HG02759 (cell line): ENCODE measurements at regions not wholly inside any gene's neighbourhood (a gene's known extent, or its start where the extent isn't known, plus 50 kb on each side); places are given as distances from the start of the nearest gene placed in this dataset.
"Not testable (repeated sequence)": the region's sequence is repeated elsewhere in the genome, so short reads cannot be mapped to it uniquely, and the experiment has no call there.

Source experiments
- ATAC-seq: cut with Tn5 transposase; IDR thresholded peaks from one replicate; pipeline ENCODE4 v1.9.1; 2021; ENCODE audit warnings: mild to moderate bottlenecking, moderate library complexity; ENCODE audit not compliant: unreplicated experiment

DNA sequence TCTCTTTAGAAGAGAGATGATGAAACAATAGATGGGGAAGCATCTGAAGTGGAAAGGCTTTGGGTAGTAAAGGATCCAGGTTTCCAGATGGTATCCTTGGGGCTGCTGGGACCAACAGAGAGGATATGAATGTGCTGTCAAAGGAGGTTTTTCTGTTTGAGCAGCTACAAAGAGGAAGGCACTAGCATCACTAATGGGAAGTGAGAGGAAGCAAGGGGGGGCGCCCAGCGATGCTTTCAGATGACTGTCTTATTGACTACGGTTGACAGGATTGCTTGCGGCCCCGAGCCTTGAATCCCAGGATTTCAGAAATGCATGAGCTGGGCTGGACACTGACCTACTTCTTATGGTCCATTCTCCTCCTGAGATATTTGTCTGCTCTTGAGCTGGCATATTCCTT lies 103.8 kb upstream of the GALNT15 start:
- no peak for ATAC-seq

DNA sequence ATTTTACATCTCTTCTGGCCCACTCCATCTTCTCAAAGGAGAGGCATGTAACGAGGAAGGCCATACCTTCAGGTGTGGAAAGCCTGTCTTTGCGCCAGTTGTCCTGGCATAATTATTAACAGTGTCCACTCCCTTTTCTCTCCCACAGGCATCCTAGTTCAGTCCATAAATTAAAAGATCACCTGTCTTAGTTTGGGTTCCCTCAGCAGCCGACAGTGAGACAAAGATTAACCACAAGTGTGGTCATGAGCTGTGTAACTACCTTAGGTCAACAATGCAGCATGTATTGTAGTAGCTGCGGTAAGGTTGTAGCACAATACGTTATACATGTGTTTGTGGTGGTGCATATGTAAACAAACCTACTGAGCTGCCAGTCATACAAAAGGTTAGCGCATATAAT lies 103.3 kb upstream of the GALNT15 start:
- no peak for ATAC-seq

DNA sequence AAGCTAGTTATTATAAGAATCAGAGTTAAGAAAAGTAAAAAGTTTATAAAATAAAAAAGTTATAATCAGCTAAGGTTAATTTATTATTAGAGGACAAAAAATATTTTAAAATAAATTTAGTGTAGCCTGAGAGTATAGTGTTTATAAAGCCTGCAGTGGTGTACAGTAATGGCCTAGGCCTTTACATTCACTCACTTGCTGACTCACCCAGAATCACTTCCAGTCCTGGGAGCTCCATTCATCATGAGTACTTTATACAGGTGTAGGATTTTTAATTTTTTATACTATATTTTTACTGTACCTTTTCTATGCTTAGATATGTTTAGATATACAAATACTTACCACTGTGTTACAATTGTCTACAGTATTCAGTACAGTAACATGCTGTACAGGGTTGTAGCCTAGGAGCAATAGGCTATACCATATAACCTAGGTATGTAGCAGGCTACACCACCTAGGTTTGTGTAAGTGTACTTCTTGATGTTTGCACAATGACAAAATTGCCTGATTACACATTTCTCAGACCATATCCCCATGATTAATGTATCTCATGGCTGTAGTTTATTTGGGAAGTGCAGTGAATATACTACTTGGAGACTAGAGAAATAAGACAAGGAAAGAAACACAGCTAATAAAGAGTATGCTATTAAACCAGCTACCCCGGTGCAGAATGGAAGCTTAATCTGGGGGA lies 101.9 kb upstream of the GALNT15 start:
- no peak for ATAC-seq

DNA sequence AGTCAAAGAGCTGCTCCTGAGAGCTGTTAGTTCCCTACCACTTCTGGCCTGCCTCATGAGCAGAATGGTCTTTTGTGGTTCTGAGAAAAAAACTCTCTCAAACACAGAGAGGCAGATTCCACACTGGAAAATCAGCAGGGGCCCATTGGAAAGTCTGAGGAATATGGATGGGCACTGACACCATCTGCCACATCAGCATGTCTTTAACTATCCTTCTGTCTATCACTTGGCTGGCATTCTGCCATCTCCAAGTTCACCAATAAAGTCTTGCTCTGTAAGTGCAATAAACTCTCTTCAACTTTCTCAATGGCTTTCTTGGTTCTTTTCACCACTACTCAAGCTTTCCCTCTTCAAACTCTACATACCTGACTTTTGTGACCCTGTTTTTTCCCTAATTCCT lies 101.3 kb upstream of the GALNT15 start:
- ATAC-seq: no peak

DNA sequence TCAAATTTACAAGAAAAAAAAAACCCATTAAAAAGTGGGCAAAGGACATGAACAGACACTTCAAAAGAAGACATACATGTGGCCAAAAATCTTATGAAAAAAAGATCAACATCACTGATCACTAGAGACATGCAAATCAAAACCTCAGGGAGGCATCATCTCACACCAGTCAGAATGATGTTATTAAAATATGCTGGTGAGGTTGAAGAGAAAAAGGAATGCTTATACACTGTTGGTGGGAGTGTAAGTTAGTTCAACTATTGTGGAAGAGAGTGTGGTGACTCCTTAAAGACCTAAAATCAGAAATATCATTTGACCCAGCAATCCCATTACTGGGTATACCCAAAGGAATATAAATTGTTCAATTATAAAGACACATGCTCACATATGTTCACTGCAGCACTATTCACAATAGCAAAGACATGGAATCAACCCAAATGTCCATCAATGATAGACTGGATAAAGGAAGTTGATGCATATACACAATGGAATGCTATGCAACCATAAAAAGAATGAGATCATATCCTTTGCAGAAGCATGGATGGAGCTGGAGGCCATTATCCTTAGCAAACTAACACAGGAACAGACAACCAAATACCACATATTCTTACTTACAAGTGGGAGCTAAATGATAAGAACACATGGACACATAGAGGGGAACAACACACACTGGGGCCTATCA lies 100.3 kb upstream of the GALNT15 start:
- ATAC-seq: not testable (repeated sequence)

DNA sequence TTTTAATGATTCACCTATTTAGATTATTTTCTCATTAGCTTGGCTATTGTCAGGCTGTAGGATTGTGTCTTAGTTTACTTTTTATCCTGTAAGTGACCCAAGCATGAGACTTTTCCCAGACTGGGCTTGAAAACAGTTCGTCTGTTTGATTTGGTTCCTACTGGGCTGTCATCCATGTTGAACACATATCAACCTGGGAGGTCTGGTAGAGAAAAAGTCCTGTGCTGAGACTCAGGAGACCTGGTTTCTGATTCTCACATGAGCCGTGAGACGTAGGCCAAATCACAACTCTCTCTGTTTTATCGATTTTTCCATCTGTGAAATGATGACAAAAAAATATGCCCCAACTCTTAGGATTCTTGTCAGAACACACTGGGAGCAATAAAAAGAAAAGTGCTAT lies 98.8 kb upstream of the GALNT15 start:
- no peak for ATAC-seq

DNA sequence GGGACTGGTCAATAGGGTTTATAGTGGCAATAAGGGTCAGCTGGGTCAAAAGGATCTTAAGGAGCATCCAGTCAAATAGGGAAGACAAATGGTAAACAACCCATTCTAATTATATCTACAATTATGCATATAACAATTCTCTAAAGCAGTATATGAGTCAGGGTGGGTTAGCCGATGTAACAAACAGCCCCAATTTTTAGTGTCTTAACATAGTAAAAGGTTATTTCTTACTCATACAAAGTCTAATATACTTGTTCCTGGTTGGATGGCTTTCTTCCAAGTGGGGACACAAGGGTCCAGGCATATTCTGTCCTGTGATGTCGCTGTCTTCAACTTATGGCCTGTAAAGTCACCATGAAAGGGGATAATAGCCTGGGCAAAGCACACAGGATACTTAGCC lies 97.9 kb upstream of the GALNT15 start:
- ATAC-seq: no peak

DNA sequence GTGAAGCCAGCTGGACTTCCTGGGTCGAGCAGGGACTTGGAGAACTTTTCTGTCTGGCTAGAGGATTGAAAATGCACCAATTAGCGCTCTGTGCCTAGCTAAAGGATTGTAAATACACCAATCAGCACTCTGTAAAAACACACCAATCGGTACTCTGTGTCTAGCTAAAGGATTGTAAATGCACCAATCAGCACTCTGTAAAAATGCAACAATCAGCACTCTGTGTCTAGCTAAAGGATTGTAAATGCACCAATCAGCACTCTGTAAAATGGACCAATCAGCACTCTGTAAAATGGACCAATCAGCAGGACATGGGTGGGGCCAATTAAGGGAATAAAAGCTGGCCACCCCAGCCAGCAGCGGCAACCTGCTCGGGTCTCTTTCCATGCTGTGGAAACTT lies 97.3 kb upstream of the GALNT15 start:
- ATAC-seq: not testable (repeated sequence)

DNA sequence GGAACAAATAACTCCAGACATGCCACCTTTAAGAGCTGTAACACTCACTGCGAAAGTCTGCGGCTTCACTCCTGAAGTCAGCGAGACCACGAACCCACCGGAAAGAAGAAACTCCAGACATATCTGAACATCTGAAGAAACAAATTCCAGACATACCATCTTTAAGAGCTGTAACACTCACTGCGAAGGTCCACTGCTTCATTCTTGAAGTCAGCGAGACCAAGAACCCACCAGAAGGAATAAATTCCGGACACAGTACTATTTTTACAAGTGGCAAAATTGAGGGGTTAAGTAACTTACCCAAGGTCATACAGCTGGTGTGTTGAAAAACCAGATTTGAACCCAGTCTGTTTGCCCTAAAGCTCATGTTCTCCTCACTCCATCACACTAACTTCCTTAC lies 96.8 kb upstream of the GALNT15 start:
- not testable (repeated sequence) for ATAC-seq

DNA sequence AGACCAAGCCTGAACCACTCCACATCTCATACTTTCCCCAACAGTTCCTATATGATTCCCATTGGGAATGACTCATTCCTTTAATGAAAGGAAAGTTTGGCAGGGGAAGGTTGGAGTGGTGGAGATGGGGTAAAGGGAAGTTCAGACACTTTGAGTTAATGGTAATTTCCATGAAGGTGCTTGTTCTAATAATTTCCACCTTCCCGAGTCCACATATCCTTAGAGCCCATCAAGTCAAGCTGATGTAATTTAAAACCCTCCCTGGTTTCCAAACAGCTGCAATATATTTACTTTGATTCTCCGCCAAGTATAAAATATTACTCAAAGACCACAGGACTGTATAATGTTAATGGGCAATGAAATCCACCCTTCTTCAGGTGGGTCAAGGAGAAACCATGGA lies 95.0 kb upstream of the GALNT15 start:
- ATAC-seq: no peak

DNA sequence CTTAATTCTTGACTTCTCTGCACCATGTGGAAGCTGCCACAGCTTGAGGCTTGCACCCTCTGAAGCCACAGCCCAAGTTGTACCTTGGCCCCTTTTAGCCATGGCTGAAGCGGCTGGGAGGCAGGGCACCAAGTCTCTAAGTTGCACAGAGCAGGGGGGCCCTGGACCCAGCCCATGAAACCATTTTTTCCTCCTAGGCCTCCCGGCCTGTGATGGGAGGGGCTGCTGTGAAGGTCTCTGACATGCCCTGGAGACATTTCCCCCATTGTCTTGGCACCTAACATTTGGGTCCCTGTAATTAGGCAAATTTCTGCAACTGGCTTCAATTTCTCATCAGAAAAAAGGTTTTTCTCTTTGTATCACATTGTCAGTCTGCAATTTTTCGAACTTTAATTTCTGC lies 92.8 kb upstream of the GALNT15 start:
- no peak for ATAC-seq

DNA sequence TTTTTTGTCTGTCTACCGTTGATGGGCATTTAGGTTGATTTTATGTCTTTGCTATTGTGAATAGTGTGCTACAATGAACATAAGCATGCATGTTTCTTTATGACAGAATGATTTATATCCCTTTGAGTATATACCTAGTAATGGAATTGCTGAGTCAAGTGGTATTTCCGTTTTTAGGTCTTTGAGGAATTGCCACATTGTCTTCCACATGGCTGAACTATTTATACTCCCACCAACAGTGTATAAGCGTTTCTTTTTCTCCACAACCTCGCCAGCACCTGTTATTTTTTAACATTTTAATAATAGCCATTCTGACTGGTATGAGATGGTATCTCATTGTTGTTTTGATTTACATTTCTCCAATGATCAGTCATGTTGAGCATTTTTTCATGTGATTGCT lies 89.6 kb upstream of the GALNT15 start:
- no peak for ATAC-seq

DNA sequence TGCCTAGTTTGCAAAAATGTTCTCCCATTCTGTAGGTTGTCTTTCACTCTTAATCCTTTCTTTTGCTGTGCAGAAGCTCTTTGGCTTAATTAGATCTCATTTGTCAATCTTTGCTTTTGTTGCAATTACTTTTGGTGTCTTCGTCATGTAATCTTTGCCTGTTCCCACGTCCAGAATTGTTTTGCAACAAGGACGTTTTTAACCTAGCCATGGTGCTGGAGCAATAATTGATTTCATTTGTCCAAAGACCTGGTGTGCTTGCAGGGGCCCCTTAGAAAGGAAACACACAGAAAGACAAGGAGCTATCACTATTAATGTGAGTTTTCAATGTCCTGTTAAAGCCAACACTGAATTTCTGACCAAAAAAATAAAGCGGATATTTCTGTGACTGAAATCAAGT lies 89.1 kb upstream of the GALNT15 start:
- no peak for ATAC-seq

DNA sequence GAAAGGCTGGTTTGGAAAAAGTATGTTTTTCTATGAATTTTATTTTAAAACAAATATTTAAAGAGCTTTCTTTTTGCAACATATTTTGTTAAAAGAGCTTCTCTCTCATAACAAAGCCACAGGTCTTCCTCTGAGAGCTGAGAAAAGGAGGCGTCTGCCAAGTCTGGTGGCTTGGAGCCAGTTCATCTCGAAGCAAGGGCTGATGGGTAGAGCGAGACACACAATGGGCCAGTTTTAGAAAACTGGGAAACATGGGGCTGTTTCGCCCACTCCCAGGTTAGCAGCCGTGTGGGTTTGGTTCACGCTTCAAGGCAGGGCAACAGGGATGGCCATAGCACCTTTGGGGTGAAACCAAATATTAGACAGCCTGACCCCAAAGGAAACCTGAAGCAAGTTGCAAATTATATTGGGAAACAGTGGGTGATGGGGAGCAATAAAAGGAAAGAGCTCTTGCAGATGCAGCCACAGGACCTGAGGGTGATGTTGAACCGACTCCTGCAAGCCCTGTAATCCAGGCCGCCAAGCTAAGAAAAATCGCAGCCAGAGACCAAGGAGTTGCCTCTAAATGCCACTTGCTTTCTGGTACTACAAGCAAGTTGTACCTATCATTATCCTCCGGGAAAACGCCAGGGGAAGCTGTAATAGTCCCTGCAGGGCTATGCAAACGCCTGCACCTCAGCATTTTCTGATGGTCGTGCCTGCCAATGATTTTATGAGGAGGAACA lies 88.4 kb upstream of the GALNT15 start:
- ATAC-seq: no peak

DNA sequence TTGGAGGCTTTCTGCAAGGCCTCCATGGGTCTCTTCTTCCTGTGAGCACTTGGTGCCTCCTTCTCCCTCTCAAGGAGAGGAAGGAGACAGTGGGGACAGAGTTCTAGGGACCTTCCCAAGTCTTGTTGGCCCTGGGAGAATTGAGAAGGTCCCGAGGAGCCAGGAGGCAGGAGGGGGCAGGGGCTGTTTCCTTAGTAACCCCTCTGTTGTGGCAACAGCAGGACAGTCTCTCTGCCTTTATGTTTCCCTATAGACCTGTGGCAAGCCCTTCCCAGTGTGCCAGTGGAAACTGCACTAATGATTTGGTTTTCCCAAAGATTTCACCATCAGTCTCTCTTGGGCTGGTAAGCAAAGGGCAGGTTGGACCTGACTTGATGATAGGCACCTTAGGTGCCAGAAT lies 87.8 kb upstream of the GALNT15 start:
- ATAC-seq: no peak

DNA sequence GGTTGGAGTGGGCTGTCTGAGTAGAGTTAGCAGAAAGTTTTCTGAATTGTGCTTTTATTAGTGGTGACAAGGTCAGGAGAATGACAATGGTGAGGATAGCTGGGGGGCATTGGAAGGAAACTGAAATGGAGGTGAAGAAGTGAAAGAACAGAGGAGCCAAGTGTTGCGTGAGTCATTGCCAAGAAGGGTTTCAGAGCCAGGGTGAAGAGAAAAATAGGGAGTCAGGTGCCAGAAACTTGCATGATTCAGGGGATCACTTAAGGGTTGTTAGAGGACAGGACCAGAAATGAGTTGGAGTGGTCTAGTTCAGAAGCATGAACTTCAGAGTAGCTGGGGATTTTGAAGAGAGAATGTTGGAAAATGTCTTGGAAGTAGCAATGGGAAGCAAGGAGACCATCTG lies 86.0 kb upstream of the GALNT15 start:
- ATAC-seq: no peak

DNA sequence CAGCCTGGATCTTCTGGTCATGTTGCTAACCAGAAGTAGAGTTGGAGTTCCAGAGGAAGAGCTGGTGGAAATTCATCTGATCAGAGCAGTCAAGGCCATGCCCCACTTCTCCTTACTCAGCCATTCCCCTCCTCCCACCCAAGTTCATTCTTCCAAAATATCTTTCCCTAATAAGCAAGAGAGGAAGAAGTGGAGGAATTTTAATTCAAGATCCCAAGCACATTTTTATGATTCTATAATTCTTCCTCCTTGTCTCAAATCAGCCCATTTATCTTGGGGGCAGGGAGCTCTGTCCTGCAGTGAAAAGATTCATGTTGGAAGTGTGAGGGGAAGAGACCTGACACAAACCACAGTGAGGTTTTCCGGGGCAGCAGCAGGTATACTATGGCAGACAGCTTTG lies 85.0 kb upstream of the GALNT15 start:
- ATAC-seq: no peak

DNA sequence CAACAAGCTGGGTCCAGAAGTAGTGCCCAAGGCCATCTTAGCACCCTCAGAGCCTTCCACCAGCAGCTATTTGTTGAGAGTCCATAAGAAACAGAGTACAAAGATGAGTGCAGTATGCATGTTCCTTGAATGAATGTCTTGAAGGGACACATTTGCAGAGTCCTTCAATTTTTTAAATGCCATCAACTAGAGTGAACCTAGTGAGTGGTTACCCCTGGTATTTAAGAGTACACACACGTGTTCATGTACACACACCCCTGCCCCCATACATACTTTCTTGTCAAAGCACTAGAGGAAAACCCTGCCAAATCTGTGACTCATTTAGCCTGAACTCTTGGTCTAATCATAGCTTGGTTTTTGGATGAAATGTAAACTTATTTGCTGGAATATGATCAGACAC lies 84.5 kb upstream of the GALNT15 start:
- no peak for ATAC-seq

DNA sequence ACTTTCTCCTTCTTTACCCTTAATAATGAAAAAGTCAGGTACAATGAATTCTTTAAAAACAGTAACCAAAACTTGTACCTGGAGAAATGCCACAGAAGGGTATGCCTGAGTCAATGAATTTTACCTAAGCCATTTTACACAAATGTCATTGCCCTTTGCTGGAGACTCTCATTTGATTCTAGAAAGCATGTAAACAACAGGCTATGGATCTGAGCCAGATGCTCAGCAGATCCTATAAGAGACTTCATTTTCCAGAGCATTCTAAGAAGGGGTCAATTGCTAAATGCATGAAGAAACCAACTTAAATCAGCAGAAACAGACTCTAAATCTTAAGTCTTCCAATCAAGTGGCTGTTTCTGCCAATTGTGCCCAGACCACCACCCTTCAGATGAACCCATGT lies 83.8 kb upstream of the GALNT15 start:
- ATAC-seq: no peak

DNA sequence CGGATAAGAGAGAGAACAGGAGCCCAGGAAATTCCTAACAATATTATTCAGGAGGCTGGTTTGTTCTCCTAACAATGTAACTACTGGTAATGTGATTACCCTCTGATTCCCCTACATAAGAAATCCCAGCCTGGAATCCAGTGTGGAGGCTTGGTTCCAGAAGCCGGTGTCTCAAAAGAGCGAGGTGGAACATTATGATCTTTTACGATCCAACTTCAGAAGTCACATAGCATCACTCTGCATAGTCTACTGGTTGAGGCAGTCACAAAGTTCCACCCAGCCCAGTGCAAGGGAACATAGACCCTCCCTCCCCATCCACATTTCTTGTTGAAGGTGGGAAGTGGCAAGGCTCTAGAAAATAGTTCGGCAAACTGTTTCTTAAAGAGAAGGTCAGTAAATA lies 81.6 kb upstream of the GALNT15 start:
- ATAC-seq: no peak

DNA sequence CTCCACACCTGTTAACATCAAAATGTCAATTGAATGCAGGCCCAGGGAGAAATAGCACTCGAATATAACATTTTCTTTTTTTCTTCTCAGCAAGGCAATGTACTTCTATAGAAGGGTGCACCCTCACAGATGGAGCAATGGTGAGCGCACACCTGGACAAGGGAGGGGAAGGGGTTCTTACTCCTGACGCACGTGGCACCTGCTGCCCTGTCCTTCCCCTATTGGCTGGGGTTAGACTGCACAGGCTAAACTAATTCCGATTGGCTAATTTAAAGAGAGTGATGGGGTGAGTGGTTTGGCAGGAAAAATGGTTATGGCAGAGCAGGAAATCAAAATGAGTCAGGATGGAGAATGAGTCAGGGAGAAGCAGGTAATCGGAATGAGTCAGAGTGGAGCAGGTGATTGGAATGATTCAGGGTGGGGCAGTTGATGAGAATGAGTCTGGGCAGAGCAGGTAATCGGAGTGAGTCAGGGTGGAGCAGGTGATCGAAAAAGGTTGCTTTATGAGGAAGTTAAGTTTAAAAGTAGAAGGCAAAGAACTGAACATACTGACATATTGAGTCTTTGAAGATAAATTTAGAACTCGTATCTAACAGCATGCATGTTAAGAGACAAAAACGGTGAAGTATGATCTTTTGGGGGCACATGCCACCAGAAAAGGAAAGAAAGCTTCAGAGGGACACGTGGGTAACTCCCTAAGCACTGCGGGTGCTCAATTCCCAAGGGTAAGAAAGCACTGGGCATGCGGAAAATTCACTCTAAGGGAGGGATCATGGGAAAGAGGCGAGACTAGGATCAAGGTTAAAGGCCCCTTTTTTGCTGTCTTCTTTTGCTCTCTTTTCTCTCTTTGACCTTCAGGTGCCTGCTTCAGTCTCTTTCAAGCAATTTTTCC lies 72.9 kb upstream of the GALNT15 start:
- ATAC-seq: no peak
